ENCODE measurements at regions not wholly inside any gene's neighbourhood (a gene's known extent, or its start where the extent isn't known, plus 50 kb on each side); places are given as distances from the start of the nearest gene placed in this dataset.

DNA sequence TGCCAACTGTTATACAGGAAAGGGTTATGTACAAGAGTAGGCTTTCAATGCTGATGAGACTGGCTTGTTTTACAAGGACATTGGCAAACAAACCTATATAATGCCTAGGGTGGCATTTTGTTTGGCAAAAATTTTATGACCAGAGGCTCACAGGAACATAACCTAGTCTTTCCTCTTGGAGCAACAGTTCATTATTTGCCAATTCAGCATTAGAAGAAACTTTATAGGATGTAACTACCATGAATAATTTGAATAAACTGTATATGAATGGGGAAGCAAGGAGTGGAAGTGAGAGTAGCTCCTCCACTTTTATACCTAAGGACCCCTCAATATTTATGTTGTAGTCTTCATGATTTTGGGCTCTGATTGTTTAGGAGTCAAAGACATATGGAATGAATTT is 103.9 kb upstream of the WAC start:
- Mint-ChIP-seq H3K4me1 (peaks cover 12% of the 10 kb centered on the region), H3K4me3 (no peak overlapping the region), H3K36me3 (ENCODE audit: low read depth) (no peaks in the 10 kb centered on the region), H3K27me3 (ENCODE audit: insufficient read depth) (no peaks in the 10 kb centered on the region), H3K9me3 (peaks cover 4% of the 10 kb centered on the region), H3K27ac (no peak overlapping the region)
- Histone ChIP-seq H3K9me3 (ENCODE audit: control insufficient read depth, low read length) (peaks cover 15% of the 10 kb centered on the region), H3K27me3 (ENCODE audit: control insufficient read depth, insufficient read depth, low read length, poor library complexity, severe bottlenecking) (no peaks in the 10 kb centered on the region), H3K4me3 (ENCODE audit: low read length) (peak overlapping the region; percentile 20), H3K4me1 (ENCODE audit: control insufficient read depth, insufficient read depth, low read length) (peaks cover 14% of the 10 kb centered on the region), H3K36me3 (ENCODE audit: control insufficient read depth, insufficient read depth, low read length) (no peaks in the 10 kb centered on the region), H3K27ac (ENCODE audit: low read depth, low read length) (no peak overlapping the region), H3K9ac (ENCODE audit: extremely low read depth, low read length, poor library complexity, severe bottlenecking) (no peak overlapping the region)
- TF ChIP-seq, protein P1, sequence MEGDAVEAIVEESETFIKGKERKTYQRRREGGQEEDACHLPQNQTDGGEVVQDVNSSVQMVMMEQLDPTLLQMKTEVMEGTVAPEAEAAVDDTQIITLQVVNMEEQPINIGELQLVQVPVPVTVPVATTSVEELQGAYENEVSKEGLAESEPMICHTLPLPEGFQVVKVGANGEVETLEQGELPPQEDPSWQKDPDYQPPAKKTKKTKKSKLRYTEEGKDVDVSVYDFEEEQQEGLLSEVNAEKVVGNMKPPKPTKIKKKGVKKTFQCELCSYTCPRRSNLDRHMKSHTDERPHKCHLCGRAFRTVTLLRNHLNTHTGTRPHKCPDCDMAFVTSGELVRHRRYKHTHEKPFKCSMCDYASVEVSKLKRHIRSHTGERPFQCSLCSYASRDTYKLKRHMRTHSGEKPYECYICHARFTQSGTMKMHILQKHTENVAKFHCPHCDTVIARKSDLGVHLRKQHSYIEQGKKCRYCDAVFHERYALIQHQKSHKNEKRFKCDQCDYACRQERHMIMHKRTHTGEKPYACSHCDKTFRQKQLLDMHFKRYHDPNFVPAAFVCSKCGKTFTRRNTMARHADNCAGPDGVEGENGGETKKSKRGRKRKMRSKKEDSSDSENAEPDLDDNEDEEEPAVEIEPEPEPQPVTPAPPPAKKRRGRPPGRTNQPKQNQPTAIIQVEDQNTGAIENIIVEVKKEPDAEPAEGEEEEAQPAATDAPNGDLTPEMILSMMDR (conservative IDR thresholded peaks at IDR 0.05) = no peak
- DNase-seq = no peak

DNA sequence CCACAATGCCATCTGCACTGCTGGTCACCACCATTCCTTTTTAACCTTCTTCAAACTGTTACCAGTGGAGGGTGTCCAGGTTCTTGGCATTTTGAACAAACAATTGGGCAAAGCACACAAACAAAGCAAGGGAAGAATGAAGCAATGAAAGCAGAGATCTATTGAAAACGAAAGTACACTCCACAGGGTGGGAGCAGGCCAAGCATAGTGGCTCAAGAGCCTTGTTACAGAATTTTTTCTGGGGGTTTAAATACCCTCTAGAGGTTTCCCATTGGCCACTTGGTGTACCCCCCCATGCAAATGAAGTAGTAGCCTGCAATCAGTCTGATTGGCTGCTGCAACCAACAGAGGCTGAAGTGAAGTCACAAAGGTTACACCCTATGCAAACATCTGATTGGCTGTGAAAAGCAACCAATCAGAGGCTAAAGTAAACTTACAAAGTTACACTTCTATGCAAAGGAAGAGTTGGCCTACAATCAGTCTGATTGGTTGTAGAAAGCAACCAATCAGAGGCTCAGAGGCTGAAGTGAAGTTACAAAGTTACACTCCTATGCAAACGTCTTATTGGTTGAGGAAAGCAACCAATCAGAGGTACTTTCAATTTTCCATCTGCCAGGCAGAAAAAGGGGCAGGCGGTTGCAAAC is 103.2 kb upstream of the WAC start:
- Histone ChIP-seq H3K27ac (ENCODE audit: low read depth, low read length) (no peak overlapping the region), H3K4me1 (ENCODE audit: control insufficient read depth, insufficient read depth, low read length) (peaks cover 14% of the 10 kb centered on the region), H3K27me3 (ENCODE audit: control insufficient read depth, insufficient read depth, low read length, poor library complexity, severe bottlenecking) (no peaks in the 10 kb centered on the region), H3K36me3 (ENCODE audit: control insufficient read depth, insufficient read depth, low read length) (no peaks in the 10 kb centered on the region), H3K9me3 (ENCODE audit: control insufficient read depth, low read length) (peaks cover 15% of the 10 kb centered on the region), H3K9ac (ENCODE audit: extremely low read depth, low read length, poor library complexity, severe bottlenecking) (no peak overlapping the region), H3K4me3 (ENCODE audit: low read length) (no peak overlapping the region)
- WGBS, 2 experiments (ENCODE audit: insufficient coverage in 1 of 2, insufficient read length in 1 of 2) = 96 to 100% methylated on average over 2 to 3 of the region's 3 CpGs
- peaks cover 4% of the 10 kb centered on the region for H3K9me3 Mint-ChIP-seq
- no peaks in the 10 kb centered on the region for H3K27me3 Mint-ChIP-seq (ENCODE audit: insufficient read depth)
- no peak for DNase-seq
- no peak overlapping the region for H3K27ac Mint-ChIP-seq
- H3K36me3 Mint-ChIP-seq (ENCODE audit: low read depth) = no peaks in the 10 kb centered on the region
- H3K4me1 Mint-ChIP-seq = peaks cover 12% of the 10 kb centered on the region
- no peak overlapping the region for H3K4me3 Mint-ChIP-seq
- TF ChIP-seq, protein P1 (conservative IDR thresholded peaks at IDR 0.05) = no peak

DNA sequence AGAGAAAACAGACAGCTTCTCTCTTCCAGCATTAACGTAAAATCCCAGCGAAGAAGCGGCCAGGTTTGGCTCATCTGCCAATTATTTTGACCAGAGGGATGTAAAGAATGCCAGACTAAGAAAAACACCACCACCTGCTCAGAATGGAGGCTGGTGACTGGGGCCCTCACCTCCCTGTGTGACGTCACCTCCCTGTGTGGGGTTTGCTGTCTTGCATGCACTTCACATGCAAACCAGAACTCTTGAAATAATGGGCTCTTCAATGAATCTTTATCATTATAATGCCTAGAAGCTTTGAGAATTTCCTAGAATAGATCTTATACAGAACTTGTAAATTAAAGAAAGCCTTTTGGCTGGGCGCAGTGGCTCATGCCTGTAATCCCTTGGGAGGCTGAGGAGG is 101.8 kb upstream of the WAC start:
- Mint-ChIP-seq H3K9me3 (peaks cover 4% of the 10 kb centered on the region), H3K4me3 (no peak overlapping the region), H3K27ac (no peak overlapping the region), H3K36me3 (ENCODE audit: low read depth) (no peaks in the 10 kb centered on the region), H3K4me1 (peaks cover 5% of the 10 kb centered on the region), H3K27me3 (ENCODE audit: insufficient read depth) (no peaks in the 10 kb centered on the region)
- peaks cover 15% of the 10 kb centered on the region for H3K9me3 ChIP-seq (ENCODE audit: control insufficient read depth, low read length)
- H3K4me1 ChIP-seq (ENCODE audit: control insufficient read depth, insufficient read depth, low read length) = peaks cover 5% of the 10 kb centered on the region
- H3K36me3 ChIP-seq (ENCODE audit: control insufficient read depth, insufficient read depth, low read length) = no peaks in the 10 kb centered on the region
- WGBS, 2 experiments (ENCODE audit: insufficient coverage in 1 of 2, insufficient read length in 1 of 2) = 80 to 85% methylated on average over 3 to 5 of the region's 5 CpGs
- H3K27ac ChIP-seq (ENCODE audit: low read depth, low read length) = no peak overlapping the region
- TF ChIP-seq, protein P1 (conservative IDR thresholded peaks at IDR 0.05) = no peak
- no peak for DNase-seq
- H3K4me3 ChIP-seq (ENCODE audit: low read length) = no peak overlapping the region
- H3K9ac ChIP-seq (ENCODE audit: extremely low read depth, low read length, poor library complexity, severe bottlenecking) = no peak overlapping the region
- H3K27me3 ChIP-seq (ENCODE audit: control insufficient read depth, insufficient read depth, low read length, poor library complexity, severe bottlenecking) = no peaks in the 10 kb centered on the region

All from endodermal cell (in vitro differentiated cells).